ENCODE measurements at regions not wholly inside any gene's neighbourhood (a gene's known extent, or its start where the extent isn't known, plus 50 kb on each side); places are given as distances from the start of the nearest gene placed in this dataset.

GRCh38 chr16:80014241-80014939 lies 413.9 kb upstream of the MAF start:
- Histone ChIP-seq H3K4me1 (no peaks in the 10 kb centered on the region), H3K27ac (no peak overlapping the region), H3K27me3 (ENCODE audit: insufficient read depth in 3 of 3, low read length in 2 of 3) (peaks cover 0 to 8% (median 0%) of the 10 kb centered on the region in 3 donors), H3K4me3 (no peak overlapping the region), H3K9me3 (no peaks in the 10 kb centered on the region), H3K36me3 (ENCODE audit: insufficient read depth in 1 of 2, low read depth in 1 of 2) (no peaks in the 10 kb centered on the region)
- TF ChIP-seq CTCF (IDR thresholded peaks at IDR 0.05) = no peak
- no peak for DNase-seq
- ATAC-seq = no peak
- WGBS, 3 donors = 12 to 44% (median 29%) methylated on average over 1 of the region's 1 CpG
- intact Hi-C loops (cut with DNase I) = no loop called here

- Histone ChIP-seq H3K4me3 (no peak overlapping the region), H3K27me3 (ENCODE audit: insufficient read depth in 3 of 3, low read length in 2 of 3) (peaks cover 0 to 8% (median 0%) of the 10 kb centered on the region in 3 donors), H3K4me1 (no peaks in the 10 kb centered on the region), H3K36me3 (ENCODE audit: insufficient read depth in 1 of 2, low read depth in 1 of 2) (no peaks in the 10 kb centered on the region), H3K9me3 (no peaks in the 10 kb centered on the region), H3K27ac (no peak overlapping the region)
- WGBS, 3 donors = 79 to 91% (median 83%) methylated on average over 3 of the region's 3 CpGs
- ATAC-seq (no peak), DNase-seq (no peak)
- no peak for TF ChIP-seq CTCF (IDR thresholded peaks at IDR 0.05)
- intact Hi-C loops (cut with DNase I) = no loop called here
These were observed 412.0 kb upstream of the MAF start for GRCh38 chr16:80012586-80012985.

- H3K9me3 ChIP-seq = no peaks in the 10 kb centered on the region
- DNase-seq (no peak), ATAC-seq (no peak)
- H3K36me3 ChIP-seq (ENCODE audit: insufficient read depth in 1 of 2, low read depth in 1 of 2) = no peaks in the 10 kb centered on the region
- no peaks in the 10 kb centered on the region for H3K27me3 ChIP-seq (ENCODE audit: insufficient read depth in 3 of 3, low read length in 2 of 3)
- no peaks in the 10 kb centered on the region for H3K4me1 ChIP-seq
- TF ChIP-seq CTCF (IDR thresholded peaks at IDR 0.05) = no peak
- no peak overlapping the region for H3K27ac ChIP-seq
- WGBS, 3 donors = 69 to 79% (median 69%) methylated on average over 4 of the region's 4 CpGs
- intact Hi-C loops (cut with DNase I) = no loop called here
- H3K4me3 ChIP-seq = no peak overlapping the region
These were observed 409.6 kb upstream of the MAF start for GRCh38 chr16:80009971-80010659.

- Histone ChIP-seq H3K36me3 (ENCODE audit: insufficient read depth in 1 of 2, low read depth in 1 of 2) (no peaks in the 10 kb centered on the region), H3K27me3 (ENCODE audit: insufficient read depth in 3 of 3, low read length in 2 of 3) (no peaks in the 10 kb centered on the region), H3K4me3 (no peak overlapping the region), H3K4me1 (no peaks in the 10 kb centered on the region), H3K9me3 (no peaks in the 10 kb centered on the region), H3K27ac (no peak overlapping the region)
- 91 to 98% (median 94%) methylated on average over 2 of the region's 2 CpGs for WGBS, 3 donors
- ATAC-seq = no peak
- intact Hi-C loops (cut with DNase I) = no loop called here
- no peak for DNase-seq
- TF ChIP-seq CTCF (IDR thresholded peaks at IDR 0.05) = no peak
These were observed 408.3 kb upstream of the MAF start for GRCh38 chr16:80008857-80009256.
